Prostate gland (tissue), 2 donors: ENCODE measurements at regions not wholly inside any gene's neighbourhood (a gene's known extent, or its start where the extent isn't known, plus 50 kb on each side); places are given as distances from the start of the nearest gene placed in this dataset.

Experiments used
- CTCF ChIP-seq, 4 experiments: fragments of 200-600 bp in 2 of 4; fragments of 450-650 bp in 2 of 4; sonication (generic) in 2 of 4; IDR thresholded peaks; 1 replicate in 3 of 4; 2 replicates in 1 of 4; pipeline ENCODE4 v1.5.1; 2016 to 2019; ENCODE audit warnings: antibody characterized with exemption in 4 of 4, mild to moderate bottlenecking in 2 of 4, moderate library complexity in 2 of 4
- POLR2A ChIP-seq: fragments of 450-650 bp; IDR thresholded peaks from one replicate; pipeline ENCODE4 v1.6.1; 2016; ENCODE audit warnings: antibody characterized with exemption, mild to moderate bottlenecking
- POLR2AphosphoS5 ChIP-seq: sonication (generic); formaldehyde crosslinking; IDR thresholded peaks from one replicate; pipeline ENCODE4 v1.6.1; 2017; ENCODE audit warnings: antibody characterized with exemption

- TF ChIP-seq POLR2A (no peak), CTCF (IDR thresholded peaks at IDR 0.05) (no peak), POLR2AphosphoS5 (no peak)
Measured at GRCh38 chr18:70446063-70446462, 157.2 kb downstream of the SOCS6 start.
